ENCODE measurements at regions not wholly inside any gene's neighbourhood (a gene's known extent, or its start where the extent isn't known, plus 50 kb on each side); places are given as distances from the start of the nearest gene placed in this dataset.

- no peak for TF ChIP-seq CTCF (IDR thresholded peaks at IDR 0.05)
- TF ChIP-seq POLR2A (IDR thresholded peaks at IDR 0.05), result no peak
These were observed 88.1 kb downstream of the RFLNA start for GRCh38 chr12:124383028-124383427.

Measured in right lobe of liver (tissue), 4 donors.